ENCODE measurements at regions not wholly inside any gene's neighbourhood (a gene's known extent, or its start where the extent isn't known, plus 50 kb on each side); places are given as distances from the start of the nearest gene placed in this dataset.

- DNase-seq = no peak
- in situ Hi-C loops (cut with HindIII; ENCODE audit: low pct_ligation_motif_present, low sequenced_read_pairs) = no loop called here
- Histone ChIP-seq H3K4me3 (ENCODE audit: low read depth, low read length) (no peak overlapping the region), H3K27me3 (replicated peaks) (no peaks in the 10 kb centered on the region), H3K27ac (no peak overlapping the region), H3K36me3 (replicated peaks) (no peaks in the 10 kb centered on the region)
- TF ChIP-seq CTCF (IDR thresholded peaks at IDR 0.05; ENCODE audit: low read depth, low read length, missing control alignments) = no peak
These were observed 178.3 kb upstream of the NECTIN1 start for GRCh38 chr11:119907122-119907851.

- H3K36me3 ChIP-seq (replicated peaks) = no peaks in the 10 kb centered on the region
- no peaks in the 10 kb centered on the region for H3K27me3 ChIP-seq (replicated peaks)
- TF ChIP-seq CTCF (IDR thresholded peaks at IDR 0.05; ENCODE audit: low read depth, low read length, missing control alignments) = no peak
- no peak overlapping the region for H3K4me3 ChIP-seq (ENCODE audit: low read depth, low read length)
- H3K27ac ChIP-seq = no peak overlapping the region
- in situ Hi-C loops (cut with HindIII; ENCODE audit: low pct_ligation_motif_present, low sequenced_read_pairs) = no loop called here
- DNase-seq = no peak
These were observed 177.4 kb upstream of the NECTIN1 start for GRCh38 chr11:119906376-119906775.

GRCh38 chr11:119905162-119905561, 176.2 kb upstream of the NECTIN1 start:
- Histone ChIP-seq H3K27ac (no peak overlapping the region), H3K4me3 (ENCODE audit: low read depth, low read length) (no peak overlapping the region), H3K27me3 (replicated peaks) (no peaks in the 10 kb centered on the region), H3K36me3 (replicated peaks) (no peaks in the 10 kb centered on the region)
- in situ Hi-C loops (cut with HindIII; ENCODE audit: low pct_ligation_motif_present, low sequenced_read_pairs) = no loop called here
- DNase-seq = no peak
- no peak for TF ChIP-seq CTCF (IDR thresholded peaks at IDR 0.05; ENCODE audit: low read depth, low read length, missing control alignments)

- DNase-seq = no peak
- Histone ChIP-seq H3K27me3 (replicated peaks) (no peaks in the 10 kb centered on the region), H3K36me3 (replicated peaks) (no peaks in the 10 kb centered on the region), H3K27ac (no peak overlapping the region), H3K4me3 (ENCODE audit: low read depth, low read length) (no peak overlapping the region)
- TF ChIP-seq CTCF (IDR thresholded peaks at IDR 0.05; ENCODE audit: low read depth, low read length, missing control alignments) = no peak
- in situ Hi-C loops (cut with HindIII; ENCODE audit: low pct_ligation_motif_present, low sequenced_read_pairs) = no loop called here
These were observed 175.6 kb upstream of the NECTIN1 start for GRCh38 chr11:119904531-119905035.

GRCh38 chr11:119903821-119904220, 174.8 kb upstream of the NECTIN1 start:
- in situ Hi-C loops (cut with HindIII; ENCODE audit: low pct_ligation_motif_present, low sequenced_read_pairs) = no loop called here
- no peak for TF ChIP-seq CTCF (IDR thresholded peaks at IDR 0.05; ENCODE audit: low read depth, low read length, missing control alignments)
- no peaks in the 10 kb centered on the region for H3K27me3 ChIP-seq (replicated peaks)
- no peaks in the 10 kb centered on the region for H3K36me3 ChIP-seq (replicated peaks)
- H3K27ac ChIP-seq = no peak overlapping the region
- no peak overlapping the region for H3K4me3 ChIP-seq (ENCODE audit: low read depth, low read length)
- DNase-seq = no peak

- in situ Hi-C loops (cut with HindIII; ENCODE audit: low pct_ligation_motif_present, low sequenced_read_pairs) = no loop called here
These were observed 174.4 kb upstream of the NECTIN1 start for GRCh38 chr11:119903389-119903788.

More at GRCh38 chr11:119903389-119903788, 174.4 kb upstream of the NECTIN1 start:
- no peak for TF ChIP-seq CTCF (IDR thresholded peaks at IDR 0.05; ENCODE audit: low read depth, low read length, missing control alignments)
- no peak overlapping the region for H3K4me3 ChIP-seq (ENCODE audit: low read depth, low read length)
- no peak for DNase-seq
- no peaks in the 10 kb centered on the region for H3K36me3 ChIP-seq (replicated peaks)
- H3K27me3 ChIP-seq (replicated peaks) = no peaks in the 10 kb centered on the region
- no peak overlapping the region for H3K27ac ChIP-seq

Measured in brain microvascular endothelial cell (primary cell).